SK-N-SH treated with all-trans-retinoic acid at 6 μM for 48 hours (cell line): ENCODE measurements at regions not wholly inside any gene's neighbourhood (a gene's known extent, or its start where the extent isn't known, plus 50 kb on each side); places are given as distances from the start of the nearest gene placed in this dataset.

Experiments used
- ATAC-seq: fragments of 200-7000 bp; cut with Tn5 transposase; 3 replicates; pipeline ENCODE4 v1.9.1; 2020; ENCODE audit warnings: mild to moderate bottlenecking, moderate library complexity
- ARNTL ChIP-seq: fragments of 450-650 bp; formaldehyde crosslinking; IDR thresholded peaks from 2 replicates; pipeline ENCODE4 v1.5.0; 2020; ENCODE audit warnings: low read depth, mild to moderate bottlenecking, moderate library complexity, borderline replicate concordance
- BACH2 ChIP-seq: fragments of 250-450 bp; sonication (Bioruptor Pico); IDR thresholded peaks from 2 replicates; pipeline ENCODE4 v1.9.0; 2021; ENCODE audit warnings: mild to moderate bottlenecking, borderline replicate concordance
- CREB5 ChIP-seq: fragments of 250-450 bp; sonication (Bioruptor Pico); IDR thresholded peaks from 2 replicates; pipeline ENCODE4 v1.5.1; 2020; ENCODE audit warnings: low read depth, mild to moderate bottlenecking, moderate library complexity
- CSDC2 ChIP-seq: fragments of 250-450 bp; sonication (Bioruptor Pico); IDR thresholded peaks from 2 replicates; pipeline ENCODE4 v1.5.0; 2020; ENCODE audit warnings: mild to moderate bottlenecking, moderate library complexity
- CSRNP3 ChIP-seq: fragments of 250-450 bp; sonication (Bioruptor Pico); IDR thresholded peaks from 2 replicates; pipeline ENCODE4 v1.5.1; 2021; ENCODE audit warnings: mild to moderate bottlenecking, moderate library complexity
- ESRRG ChIP-seq: fragments of 250-450 bp; sonication (Bioruptor Pico); IDR thresholded peaks from 2 replicates; pipeline ENCODE4 v1.6.1; 2021; ENCODE audit warnings: mild to moderate bottlenecking
- GLIS3 ChIP-seq: fragments of 250-450 bp; sonication (Bioruptor Pico); IDR thresholded peaks from 2 replicates; pipeline ENCODE4 v1.5.0; 2020; ENCODE audit warnings: mild to moderate bottlenecking, moderate library complexity
- ISL1 ChIP-seq: fragments of 250-450 bp; sonication (Bioruptor Pico); IDR thresholded peaks from 2 replicates; pipeline ENCODE4 v2.1.2; 2022; ENCODE audit warnings: mild to moderate bottlenecking, moderate library complexity
- OSR1 ChIP-seq: fragments of 250-450 bp; sonication (Bioruptor Pico); IDR thresholded peaks from 2 replicates; pipeline ENCODE4 v1.8.0; 2022; ENCODE audit warnings: moderate library complexity, mild to moderate bottlenecking, inconsistent platforms
- PATZ1 ChIP-seq: fragments of 250-450 bp; sonication (Bioruptor Pico); IDR thresholded peaks from 2 replicates; pipeline ENCODE4 v1.8.0; 2020; ENCODE audit warnings: mild to moderate bottlenecking, moderate library complexity, borderline replicate concordance
- POU6F1 ChIP-seq: fragments of 250-450 bp; sonication (Bioruptor Pico); IDR thresholded peaks from 2 replicates; pipeline ENCODE4 v1.8.0; 2021; ENCODE audit warnings: low read depth, mild to moderate bottlenecking, moderate library complexity, borderline replicate concordance
- PPARA ChIP-seq: fragments of 250-450 bp; sonication (Bioruptor Pico); IDR thresholded peaks from 2 replicates; pipeline ENCODE4 v1.5.0; 2020; ENCODE audit warnings: mild to moderate bottlenecking, borderline replicate concordance
- RARB ChIP-seq: fragments of 250-450 bp; sonication (Bioruptor Pico); IDR thresholded peaks from 2 replicates; pipeline ENCODE4 v1.8.0; 2021; ENCODE audit warnings: mild to moderate bottlenecking, moderate library complexity
- SNAI2 ChIP-seq: fragments of 250-450 bp; sonication (Bioruptor Pico); IDR thresholded peaks from 2 replicates; pipeline ENCODE4 v1.5.0; 2020; ENCODE audit warnings: mild to moderate bottlenecking, moderate library complexity
- TCF4 ChIP-seq: fragments of 250-450 bp; sonication (Bioruptor Pico); IDR thresholded peaks from 2 replicates; pipeline ENCODE4 v1.8.0; 2021; ENCODE audit warnings: mild to moderate bottlenecking, moderate library complexity, borderline replicate concordance
- TOX ChIP-seq: fragments of 250-450 bp; sonication (Bioruptor Pico); IDR thresholded peaks from 2 replicates; pipeline ENCODE4 v1.8.0; 2021; ENCODE audit warnings: mild to moderate bottlenecking, moderate library complexity, borderline replicate concordance
- TSHZ2 ChIP-seq: fragments of 250-450 bp; sonication (Bioruptor Pico); IDR thresholded peaks from 2 replicates; pipeline ENCODE4 v1.5.0; 2020; ENCODE audit warnings: mild to moderate bottlenecking, moderate library complexity
- ZC3H10 ChIP-seq: fragments of 250-450 bp; sonication (Bioruptor Pico); IDR thresholded peaks from 2 replicates; pipeline ENCODE4 v1.5.1; 2021; ENCODE audit warnings: mild to moderate bottlenecking, moderate library complexity
- ZFP3 ChIP-seq: fragments of 250-450 bp; sonication (Bioruptor Pico); IDR thresholded peaks from 2 replicates; pipeline ENCODE4 v1.5.0; 2020; ENCODE audit warnings: mild to moderate bottlenecking, moderate library complexity
- ZFP30 ChIP-seq: fragments of 450-650 bp; formaldehyde crosslinking; IDR thresholded peaks from 2 replicates; pipeline ENCODE4 v1.5.0; 2022; ENCODE audit warnings: mild to moderate bottlenecking, moderate library complexity
- ZNF565 ChIP-seq: fragments of 450-650 bp; formaldehyde crosslinking; conservative IDR thresholded peaks from 2 replicates; pipeline ENCODE4 v1.5.0; 2020; ENCODE audit warnings: low read depth, mild to moderate bottlenecking, moderate library complexity

GRCh38 chr5:74070766-74071165, 444.8 kb downstream of the ARHGEF28 start:
- ATAC-seq: no peak
- TF ChIP-seq ZC3H10: no peak

- ATAC-seq: no peak
- TF ChIP-seq PATZ1 (CRISPR knock-in tag): no peak
- no peak for TF ChIP-seq ZNF565 (CRISPR knock-in tag)
- TF ChIP-seq BACH2 (CRISPR knock-in tag): no peak
- TF ChIP-seq TCF4 (CRISPR knock-in tag): no peak
- TF ChIP-seq TSHZ2 (CRISPR knock-in tag): no peak
- TF ChIP-seq OSR1 (CRISPR knock-in tag): no peak
- TF ChIP-seq POU6F1 (CRISPR knock-in tag): no peak
- TF ChIP-seq ZC3H10: no peak
- TF ChIP-seq GLIS3 (CRISPR knock-in tag): no peak
- no peak for TF ChIP-seq ESRRG (CRISPR knock-in tag)
- no peak for TF ChIP-seq ISL1 (CRISPR knock-in tag)
- TF ChIP-seq ZFP30 (CRISPR knock-in tag): no peak
- no peak for TF ChIP-seq PPARA (CRISPR knock-in tag)
- no peak for TF ChIP-seq ZFP3 (CRISPR knock-in tag)
- no peak for TF ChIP-seq TOX (CRISPR knock-in tag)
These were observed 443.7 kb downstream of the ARHGEF28 start for GRCh38 chr5:74069741-74070140.

- no peak for TF ChIP-seq TOX (CRISPR knock-in tag)
- TF ChIP-seq, all 23 proteins: peak for 0
These were observed 441.9 kb downstream of the ARHGEF28 start for GRCh38 chr5:74067748-74068541.

GRCh38 chr5:74064911-74065310, 438.9 kb downstream of the ARHGEF28 start:
- no peak for ATAC-seq
- TF ChIP-seq CSDC2: no peak
- TF ChIP-seq ZFP3 (CRISPR knock-in tag): no peak
- TF ChIP-seq RARB (CRISPR knock-in tag): no peak
- no peak for TF ChIP-seq TCF4 (CRISPR knock-in tag)
- no peak for TF ChIP-seq ARNTL (CRISPR knock-in tag)
- no peak for TF ChIP-seq CSRNP3
- TF ChIP-seq ESRRG (CRISPR knock-in tag): no peak
- TF ChIP-seq PPARA (CRISPR knock-in tag): no peak
- no peak for TF ChIP-seq BACH2 (CRISPR knock-in tag)
- no peak for TF ChIP-seq SNAI2
- no peak for TF ChIP-seq ISL1 (CRISPR knock-in tag)
- no peak for TF ChIP-seq GLIS3 (CRISPR knock-in tag)
- TF ChIP-seq ZC3H10: no peak
- no peak for TF ChIP-seq ZFP30 (CRISPR knock-in tag)
- no peak for TF ChIP-seq PATZ1 (CRISPR knock-in tag)
- TF ChIP-seq TOX (CRISPR knock-in tag): no peak
- TF ChIP-seq OSR1 (CRISPR knock-in tag): no peak
- TF ChIP-seq CREB5 (CRISPR knock-in tag): no peak
- no peak for TF ChIP-seq POU6F1 (CRISPR knock-in tag)

More at GRCh38 chr5:74067748-74068541, 441.9 kb downstream of the ARHGEF28 start:
- ATAC-seq: no peak
